ENCODE measurements at regions not wholly inside any gene's neighbourhood (a gene's known extent, or its start where the extent isn't known, plus 50 kb on each side); places are given as distances from the start of the nearest gene placed in this dataset.

GRCh38 chr16:5736209-5736930 lies 638.8 kb upstream of the EEF2KMT start:
- intact Hi-C loops (cut with DNase I) = no loop called here
- DNase-seq (no peak), FAIRE-seq (no peak), ATAC-seq (no peak)
- no peaks in the 10 kb centered on the region for H3K4me1 ChIP-seq
- no peaks in the 10 kb centered on the region for H3K36me3 ChIP-seq
- H3K27me3 ChIP-seq = no peaks in the 10 kb centered on the region
- 42 to 45% methylated on average over 13 of the region's 13 CpGs for WGBS, 2 donors
- TF ChIP-seq, protein P1, sequence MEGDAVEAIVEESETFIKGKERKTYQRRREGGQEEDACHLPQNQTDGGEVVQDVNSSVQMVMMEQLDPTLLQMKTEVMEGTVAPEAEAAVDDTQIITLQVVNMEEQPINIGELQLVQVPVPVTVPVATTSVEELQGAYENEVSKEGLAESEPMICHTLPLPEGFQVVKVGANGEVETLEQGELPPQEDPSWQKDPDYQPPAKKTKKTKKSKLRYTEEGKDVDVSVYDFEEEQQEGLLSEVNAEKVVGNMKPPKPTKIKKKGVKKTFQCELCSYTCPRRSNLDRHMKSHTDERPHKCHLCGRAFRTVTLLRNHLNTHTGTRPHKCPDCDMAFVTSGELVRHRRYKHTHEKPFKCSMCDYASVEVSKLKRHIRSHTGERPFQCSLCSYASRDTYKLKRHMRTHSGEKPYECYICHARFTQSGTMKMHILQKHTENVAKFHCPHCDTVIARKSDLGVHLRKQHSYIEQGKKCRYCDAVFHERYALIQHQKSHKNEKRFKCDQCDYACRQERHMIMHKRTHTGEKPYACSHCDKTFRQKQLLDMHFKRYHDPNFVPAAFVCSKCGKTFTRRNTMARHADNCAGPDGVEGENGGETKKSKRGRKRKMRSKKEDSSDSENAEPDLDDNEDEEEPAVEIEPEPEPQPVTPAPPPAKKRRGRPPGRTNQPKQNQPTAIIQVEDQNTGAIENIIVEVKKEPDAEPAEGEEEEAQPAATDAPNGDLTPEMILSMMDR (IDR thresholded peaks at IDR 0.05) = no peak
- H3K9me3 ChIP-seq = no peaks in the 10 kb centered on the region
- H3K4me3 ChIP-seq = no peak overlapping the region
- H3K27ac ChIP-seq = no peak overlapping the region

DNA sequence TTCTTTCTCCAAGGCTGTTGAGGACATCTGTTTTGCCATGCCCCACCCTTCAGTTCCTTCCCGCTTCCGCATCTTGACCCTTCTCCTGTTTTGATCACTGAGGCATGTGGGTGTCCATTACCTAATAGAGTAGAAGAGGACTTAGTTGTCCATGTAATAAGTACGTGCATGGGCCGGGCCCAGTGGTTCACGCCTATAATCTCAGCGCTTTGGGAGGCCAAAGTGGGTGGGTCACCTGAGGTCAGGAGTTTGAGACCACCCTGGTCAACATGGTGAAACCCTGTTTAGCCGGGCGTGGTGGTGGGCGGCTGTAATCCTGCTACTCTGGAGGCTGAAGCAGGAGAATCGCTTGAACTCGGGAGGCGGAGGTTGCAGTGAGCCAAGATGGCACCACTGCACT lies 637.8 kb upstream of the EEF2KMT start:
- WGBS, 2 donors = 73 to 86% methylated on average over 12 of the region's 12 CpGs

GRCh38 chr16:5730783-5731182 lies 633.2 kb upstream of the EEF2KMT start:
- FAIRE-seq (no peak), DNase-seq (no peak), ATAC-seq (no peak)
- H3K27me3 ChIP-seq = no peaks in the 10 kb centered on the region
- no peaks in the 10 kb centered on the region for H3K9me3 ChIP-seq
- WGBS, 2 donors = 83 to 90% methylated on average over 4 of the region's 4 CpGs
- H3K4me1 ChIP-seq = no peaks in the 10 kb centered on the region
- H3K36me3 ChIP-seq = no peaks in the 10 kb centered on the region
- no peak overlapping the region for H3K4me3 ChIP-seq
- no peak overlapping the region for H3K27ac ChIP-seq
- intact Hi-C loops (cut with DNase I) = no loop called here
- TF ChIP-seq, protein P1 (IDR thresholded peaks at IDR 0.05) = no peak

More for the DNA sequence above, 637.8 kb upstream of the EEF2KMT start:
- H3K9me3 ChIP-seq = no peaks in the 10 kb centered on the region
- H3K27me3 ChIP-seq = no peaks in the 10 kb centered on the region
- TF ChIP-seq, protein P1 (IDR thresholded peaks at IDR 0.05) = no peak
- H3K27ac ChIP-seq = no peak overlapping the region
- H3K4me3 ChIP-seq = no peak overlapping the region
- intact Hi-C loops (cut with DNase I) = no loop called here
- no peaks in the 10 kb centered on the region for H3K4me1 ChIP-seq
- FAIRE-seq (no peak), ATAC-seq (no peak), DNase-seq (no peak)
- H3K36me3 ChIP-seq = no peaks in the 10 kb centered on the region

GRCh38 chr16:5722116-5722619 lies 624.6 kb upstream of the EEF2KMT start:
- 59 to 72% methylated on average over 5 of the region's 5 CpGs for WGBS, 2 donors
- no peaks in the 10 kb centered on the region for H3K9me3 ChIP-seq
- TF ChIP-seq, protein P1 (IDR thresholded peaks at IDR 0.05) = no peak
- no peak for FAIRE-seq
- no peaks in the 10 kb centered on the region for H3K36me3 ChIP-seq
- no peak for ATAC-seq
- no peaks in the 10 kb centered on the region for H3K27me3 ChIP-seq
- no peak overlapping the region for H3K4me3 ChIP-seq
- intact Hi-C loops (cut with DNase I) = no loop called here
- no peak for DNase-seq
- no peak overlapping the region for H3K27ac ChIP-seq
- H3K4me1 ChIP-seq = no peaks in the 10 kb centered on the region

- TF ChIP-seq, protein P1 (IDR thresholded peaks at IDR 0.05) = no peak
- 34 to 39% methylated on average over 2 of the region's 2 CpGs for WGBS, 2 donors
- intact Hi-C loops (cut with DNase I) = no loop called here
- Histone ChIP-seq H3K27ac (no peak overlapping the region), H3K27me3 (no peaks in the 10 kb centered on the region), H3K9me3 (no peaks in the 10 kb centered on the region), H3K4me1 (no peaks in the 10 kb centered on the region), H3K4me3 (no peak overlapping the region), H3K36me3 (no peaks in the 10 kb centered on the region)
- no peak for DNase-seq
- FAIRE-seq = no peak
- ATAC-seq = no peak
Measured at GRCh38 chr16:5715155-5715554, 617.6 kb upstream of the EEF2KMT start.
